Nephron progenitor cell (in vitro differentiated cells): ENCODE measurements at regions not wholly inside any gene's neighbourhood (a gene's known extent, or its start where the extent isn't known, plus 50 kb on each side); places are given as distances from the start of the nearest gene placed in this dataset.
"Not testable (repeated sequence)": the region's sequence is repeated elsewhere in the genome, so short reads cannot be mapped to it uniquely, and the experiment has no call there.

Experiments
- DNase-seq: peaks from one replicate; pipeline ENCODE4 v3.0.0; 2021
- H3K27ac Mint-ChIP-seq: 2 replicates; pipeline ENCODE4 v1.8.0; 2021; ENCODE audit warnings: mild to moderate bottlenecking, moderate library complexity, mixed read lengths
- H3K27me3 Mint-ChIP-seq: 2 replicates; pipeline ENCODE4 v1.8.0; 2021; ENCODE audit warnings: mild to moderate bottlenecking, low read depth, mixed read lengths; ENCODE audit not compliant: poor library complexity
- H3K36me3 Mint-ChIP-seq: 2 replicates; pipeline ENCODE4 v1.8.0; 2021; ENCODE audit warnings: low read depth, mixed read lengths
- H3K4me1 Mint-ChIP-seq: 2 replicates; pipeline ENCODE4 v1.8.0; 2021; ENCODE audit warnings: mixed read lengths
- H3K4me3 Mint-ChIP-seq: 2 replicates; pipeline ENCODE4 v1.8.0; 2021; ENCODE audit warnings: mild to moderate bottlenecking, moderate library complexity, mixed read lengths
- H3K9me3 Mint-ChIP-seq: 2 replicates; pipeline ENCODE4 v1.8.0; 2021; ENCODE audit warnings: mild to moderate bottlenecking, moderate library complexity, mixed read lengths
- CTCF ChIP-seq: fragments of 200-600 bp; sonication (generic); IDR thresholded peaks from 2 replicates; pipeline ENCODE4 v1.5.0; 2021; ENCODE audit warnings: antibody characterized with exemption

GRCh38 chr19:14300303-14300702 is 80.9 kb upstream of the ADGRE5 start:
- H3K4me3 Mint-ChIP-seq: no peak overlapping the region
- H3K4me1 Mint-ChIP-seq: peaks cover 30% of the 10 kb centered on the region
- DNase-seq: no peak
- no peaks in the 10 kb centered on the region for H3K36me3 Mint-ChIP-seq
- H3K27me3 Mint-ChIP-seq: no peaks in the 10 kb centered on the region
- H3K27ac Mint-ChIP-seq: no peak overlapping the region
- H3K9me3 Mint-ChIP-seq: peaks cover 4% of the 10 kb centered on the region
- TF ChIP-seq CTCF: no peak

- not testable (repeated sequence) for H3K9me3 Mint-ChIP-seq, H3K27me3 Mint-ChIP-seq, H3K27ac Mint-ChIP-seq, H3K36me3 Mint-ChIP-seq, H3K4me3 Mint-ChIP-seq, DNase-seq
- H3K4me1 Mint-ChIP-seq: peaks cover 22% of the 10 kb centered on the region
Measured at GRCh38 chr19:14299224-14299827, 81.9 kb upstream of the ADGRE5 start.

- H3K27ac Mint-ChIP-seq, H3K4me3 Mint-ChIP-seq, H3K36me3 Mint-ChIP-seq, H3K27me3 Mint-ChIP-seq, H3K9me3 Mint-ChIP-seq, DNase-seq: not testable (repeated sequence)
- H3K4me1 Mint-ChIP-seq: peaks cover 31% of the 10 kb centered on the region
Measured at GRCh38 chr19:14297883-14298576, 83.2 kb upstream of the ADGRE5 start.

- H3K27ac Mint-ChIP-seq, H3K9me3 Mint-ChIP-seq, H3K27me3 Mint-ChIP-seq, H3K4me3 Mint-ChIP-seq, H3K36me3 Mint-ChIP-seq: not testable (repeated sequence)
- H3K4me1 Mint-ChIP-seq: peaks cover 36% of the 10 kb centered on the region
- peak; percentile 38 for DNase-seq
Measured at GRCh38 chr19:14294974-14295373, 86.3 kb upstream of the ADGRE5 start.

- Mint-ChIP-seq H3K4me1 (peaks cover 45% of the 10 kb centered on the region), H3K4me3 (peak overlapping the region; percentile 83)
- H3K36me3 Mint-ChIP-seq, DNase-seq, H3K9me3 Mint-ChIP-seq, H3K27ac Mint-ChIP-seq, H3K27me3 Mint-ChIP-seq: not testable (repeated sequence)
Measured at GRCh38 chr19:14293816-14294170, 87.5 kb upstream of the ADGRE5 start.

GRCh38 chr19:14293101-14293815 is 87.3 kb upstream of the ADGRL1 start:
- Mint-ChIP-seq H3K4me3 (peak overlapping the region; percentile 83), H3K4me1 (peaks cover 51% of the 10 kb centered on the region), H3K36me3 (peaks cover 12% of the 10 kb centered on the region), H3K27ac (peak overlapping the region; percentile 66)
- H3K27me3 Mint-ChIP-seq, H3K9me3 Mint-ChIP-seq: not testable (repeated sequence)
- peak; percentile 65 for DNase-seq

- H3K27ac Mint-ChIP-seq, H3K4me3 Mint-ChIP-seq, H3K27me3 Mint-ChIP-seq, DNase-seq: not testable (repeated sequence)
- peaks cover 32% of the 10 kb centered on the region for H3K4me1 Mint-ChIP-seq
- peaks cover 12% of the 10 kb centered on the region for H3K9me3 Mint-ChIP-seq
- peaks cover 18% of the 10 kb centered on the region for H3K36me3 Mint-ChIP-seq
Measured at GRCh38 chr19:14289810-14290209, 83.8 kb upstream of the ADGRL1 start.

- Mint-ChIP-seq H3K9me3 (peaks cover 12% of the 10 kb centered on the region), H3K4me1 (peaks cover 28% of the 10 kb centered on the region), H3K36me3 (peaks cover 18% of the 10 kb centered on the region)
- DNase-seq, H3K27ac Mint-ChIP-seq, H3K27me3 Mint-ChIP-seq, H3K4me3 Mint-ChIP-seq: not testable (repeated sequence)
Measured at GRCh38 chr19:14287837-14288236, 81.9 kb upstream of the ADGRL1 start.

- H3K27me3 Mint-ChIP-seq, H3K27ac Mint-ChIP-seq, H3K4me3 Mint-ChIP-seq, DNase-seq: not testable (repeated sequence)
- Mint-ChIP-seq H3K9me3 (peaks cover 12% of the 10 kb centered on the region), H3K4me1 (peaks cover 26% of the 10 kb centered on the region), H3K36me3 (peaks cover 18% of the 10 kb centered on the region)
Measured at GRCh38 chr19:14286594-14286993, 80.6 kb upstream of the ADGRL1 start.

GRCh38 chr19:14285726-14286125 is 79.8 kb upstream of the ADGRL1 start:
- not testable (repeated sequence) for H3K4me3 Mint-ChIP-seq, DNase-seq, H3K27ac Mint-ChIP-seq
- H3K9me3 Mint-ChIP-seq: peaks cover 12% of the 10 kb centered on the region
- peaks cover 18% of the 10 kb centered on the region for H3K36me3 Mint-ChIP-seq
- peaks cover 14% of the 10 kb centered on the region for H3K27me3 Mint-ChIP-seq
- H3K4me1 Mint-ChIP-seq: peaks cover 26% of the 10 kb centered on the region

GRCh38 chr19:14283813-14284520 is 78.0 kb upstream of the ADGRL1 start:
- Mint-ChIP-seq H3K9me3 (peaks cover 12% of the 10 kb centered on the region), H3K27ac (peak overlapping the region; percentile 36), H3K4me1 (peaks cover 21% of the 10 kb centered on the region), H3K36me3 (peaks cover 14% of the 10 kb centered on the region), H3K27me3 (peaks cover 14% of the 10 kb centered on the region)
- DNase-seq: peak; percentile 23
- H3K4me3 Mint-ChIP-seq: not testable (repeated sequence)

- peaks cover 17% of the 10 kb centered on the region for H3K4me1 Mint-ChIP-seq
- not testable (repeated sequence) for H3K27ac Mint-ChIP-seq, DNase-seq, H3K4me3 Mint-ChIP-seq
- peaks cover 21% of the 10 kb centered on the region for H3K36me3 Mint-ChIP-seq
- H3K9me3 Mint-ChIP-seq: peaks cover 34% of the 10 kb centered on the region
- peaks cover 14% of the 10 kb centered on the region for H3K27me3 Mint-ChIP-seq
Measured at GRCh38 chr19:14279270-14279669, 73.3 kb upstream of the ADGRL1 start.
